Activated CD4-positive, alpha-beta T cell treated with anti-CD3 and anti-CD28 coated beads, Interleukin-2, amount 50 U/mL, for 4 hours (primary cell): ENCODE measurements at regions not wholly inside any gene's neighbourhood (a gene's known extent, or its start where the extent isn't known, plus 50 kb on each side); places are given as distances from the start of the nearest gene placed in this dataset.

Source experiments
- DNase-seq, 2 experiments: peaks; one replicate each; pipeline ENCODE4 v3.0.0-alpha.2; 2020

GRCh38 chr2:144240656-144241339 is 279.1 kb downstream of the ZEB2 start:
- DNase-seq, result no peak

DNA sequence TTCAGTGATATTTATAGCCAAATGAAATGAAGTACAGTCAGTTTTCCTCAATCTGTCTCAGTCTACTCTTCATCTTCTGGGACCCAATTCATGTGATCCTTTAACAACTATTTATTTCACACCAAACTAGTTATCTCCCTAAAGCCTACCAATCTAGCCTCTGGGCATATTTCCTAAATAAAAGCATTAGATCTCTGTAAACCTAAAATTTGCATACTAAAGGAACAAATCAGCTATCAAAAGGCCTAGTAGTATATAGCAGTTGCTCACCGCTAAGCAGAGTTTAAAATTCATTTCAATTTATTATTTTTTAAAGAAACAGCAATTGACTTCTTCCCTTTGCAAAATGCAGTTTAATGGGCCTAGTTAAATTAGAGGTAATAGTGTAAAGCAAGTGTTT is 280.2 kb downstream of the ZEB2 start:
- DNase-seq, result no peak

GRCh38 chr2:144239306-144239705 is 280.6 kb downstream of the ZEB2 start:
- DNase-seq, result no peak

- no peak for DNase-seq
Observed at GRCh38 chr2:144237830-144238627, 281.9 kb downstream of the ZEB2 start.

DNA sequence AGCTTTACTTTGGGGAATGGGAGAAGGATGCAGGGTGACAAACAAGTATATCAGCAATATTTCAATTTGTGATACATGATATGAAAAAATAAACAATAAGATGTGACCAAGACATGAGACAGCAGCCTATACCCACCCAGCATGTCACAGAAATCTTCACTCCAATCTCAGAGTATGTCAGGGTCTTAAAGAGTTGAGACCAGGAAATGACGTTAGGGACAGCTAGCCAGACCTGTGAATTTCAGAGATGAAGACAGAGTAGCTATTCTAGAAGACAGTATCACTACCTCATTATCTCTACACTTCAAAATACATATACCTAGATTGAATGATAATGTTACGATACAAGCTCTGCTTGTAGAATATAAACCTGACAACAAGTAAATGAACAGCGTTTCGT is 282.8 kb downstream of the ZEB2 start:
- DNase-seq, result no peak

DNA sequence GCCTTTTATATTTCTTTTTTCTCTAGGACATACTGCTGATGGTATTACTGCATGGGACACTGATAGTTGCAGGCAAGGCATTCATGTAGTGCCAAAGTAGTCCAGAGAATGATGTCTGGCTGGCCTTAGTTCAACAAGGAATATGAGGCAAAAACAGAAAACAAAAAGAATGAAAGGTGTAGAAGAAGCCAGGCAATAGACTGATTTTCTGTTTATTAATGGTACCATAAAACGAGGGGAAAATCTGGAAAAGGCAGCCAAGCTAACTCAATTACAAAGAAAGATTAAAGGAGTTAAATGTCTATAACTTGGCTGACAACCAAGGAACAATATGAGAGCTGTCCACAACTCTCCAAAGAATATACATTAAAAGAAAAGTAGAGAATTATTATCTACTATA is 284.9 kb downstream of the ZEB2 start:
- DNase-seq, result no peak

- no peak for DNase-seq
Observed at GRCh38 chr2:144234542-144234871, 285.4 kb downstream of the ZEB2 start.

DNA sequence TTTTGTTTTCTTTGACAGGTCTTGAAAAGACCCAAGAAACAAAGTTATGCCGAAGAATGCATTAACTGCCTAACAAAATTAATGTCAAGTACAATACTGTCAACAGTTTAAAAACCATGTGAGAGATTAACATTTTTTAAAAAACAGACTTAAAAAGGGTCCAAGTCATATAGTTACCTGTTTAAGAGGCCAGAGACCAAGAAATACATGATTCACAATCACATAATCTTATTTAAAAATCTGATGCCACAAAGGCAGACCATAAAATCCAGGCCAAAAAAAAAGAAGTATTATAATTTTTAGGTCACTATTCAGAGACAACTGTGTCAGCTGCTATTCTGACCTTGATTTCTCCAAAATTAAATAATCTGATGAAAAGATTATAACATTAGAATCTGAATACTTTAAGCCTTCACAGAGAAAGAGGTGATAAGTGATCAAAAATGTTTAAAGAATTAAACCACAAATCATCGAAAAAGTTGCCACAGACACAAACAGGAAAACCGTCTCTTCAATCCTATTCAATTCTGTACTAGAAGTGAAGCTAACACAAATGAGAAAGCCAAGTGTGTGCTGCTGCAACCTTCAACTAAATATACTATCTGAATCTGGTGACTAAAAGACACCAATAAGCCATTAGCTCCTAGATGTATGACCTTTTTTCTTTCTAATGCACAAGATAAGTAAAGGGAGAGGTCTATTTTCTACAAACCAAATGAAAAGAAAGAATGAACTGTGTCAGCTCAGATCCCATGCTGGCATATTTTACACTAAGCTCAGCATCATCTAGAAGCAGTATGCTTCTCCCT is 286.0 kb downstream of the ZEB2 start:
- DNase-seq, result no peak

DNA sequence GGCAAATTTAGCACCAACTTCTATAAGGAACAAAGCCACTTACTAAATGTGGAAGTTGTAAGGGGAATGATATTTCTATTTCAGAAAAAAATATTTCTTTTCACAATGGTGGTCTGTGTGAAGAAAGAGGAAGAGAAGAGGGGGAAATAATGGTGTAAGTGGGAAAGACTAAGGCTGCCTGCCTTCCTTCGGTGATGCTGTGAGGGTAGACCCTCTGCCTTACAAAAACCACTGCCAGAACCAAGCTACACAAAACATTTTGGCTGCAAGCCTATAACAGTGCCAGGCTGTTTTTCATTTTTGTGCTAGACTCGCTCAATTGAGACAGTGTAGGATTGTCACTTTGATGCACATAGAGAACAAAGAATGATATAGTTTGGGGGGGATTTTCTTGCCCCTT is 286.6 kb downstream of the ZEB2 start:
- no peak for DNase-seq

- DNase-seq, result no peak
Observed at GRCh38 chr2:144230448-144231085, 289.4 kb downstream of the ZEB2 start.

GRCh38 chr2:144230033-144230432 is 289.9 kb downstream of the ZEB2 start:
- DNase-seq, result no peak

- DNase-seq, result no peak
Observed at GRCh38 chr2:144229296-144229695, 290.6 kb downstream of the ZEB2 start.

- DNase-seq, result no peak
Observed at GRCh38 chr2:144227427-144228105, 292.4 kb downstream of the ZEB2 start.

DNA sequence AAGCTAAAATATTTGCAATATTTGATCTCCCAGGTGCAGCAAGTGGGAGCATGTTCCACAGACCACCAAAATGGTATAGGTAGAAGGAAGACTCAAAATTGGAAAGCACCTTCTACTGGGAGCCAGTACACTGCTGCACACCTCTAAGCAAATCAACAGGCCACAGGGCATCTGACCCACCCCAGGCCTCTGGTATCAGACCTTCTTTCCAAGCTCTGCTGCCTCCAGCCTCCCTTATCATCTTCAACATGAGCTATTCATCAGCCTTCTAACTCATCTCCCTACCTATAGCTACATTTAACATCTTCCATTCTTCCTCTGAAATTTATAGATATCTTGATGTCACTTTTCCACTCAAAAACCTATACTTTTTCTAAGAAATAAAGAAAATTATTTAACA is 294.8 kb downstream of the ZEB2 start:
- no peak for DNase-seq

DNA sequence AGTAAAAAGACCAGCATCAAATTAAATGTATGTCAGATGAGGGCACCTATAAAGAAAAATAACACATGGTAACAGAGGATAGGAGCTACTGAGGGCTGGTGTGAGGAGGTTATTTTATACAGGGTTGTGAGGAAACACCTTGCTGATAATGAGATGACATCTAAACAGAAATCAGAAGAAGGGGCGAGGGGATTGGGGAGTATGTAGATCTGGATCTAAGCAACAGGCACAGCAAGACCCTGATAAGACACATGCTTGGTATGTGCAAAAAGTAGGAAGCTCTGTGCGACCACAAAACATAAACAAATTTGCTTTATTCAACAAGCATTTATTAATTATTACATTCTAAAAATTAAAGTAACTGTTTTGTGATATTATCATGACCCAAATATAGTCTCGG is 295.4 kb downstream of the ZEB2 start:
- DNase-seq, result no peak

GRCh38 chr2:144219979-144220378 is 299.9 kb downstream of the ZEB2 start:
- DNase-seq, result no peak

DNA sequence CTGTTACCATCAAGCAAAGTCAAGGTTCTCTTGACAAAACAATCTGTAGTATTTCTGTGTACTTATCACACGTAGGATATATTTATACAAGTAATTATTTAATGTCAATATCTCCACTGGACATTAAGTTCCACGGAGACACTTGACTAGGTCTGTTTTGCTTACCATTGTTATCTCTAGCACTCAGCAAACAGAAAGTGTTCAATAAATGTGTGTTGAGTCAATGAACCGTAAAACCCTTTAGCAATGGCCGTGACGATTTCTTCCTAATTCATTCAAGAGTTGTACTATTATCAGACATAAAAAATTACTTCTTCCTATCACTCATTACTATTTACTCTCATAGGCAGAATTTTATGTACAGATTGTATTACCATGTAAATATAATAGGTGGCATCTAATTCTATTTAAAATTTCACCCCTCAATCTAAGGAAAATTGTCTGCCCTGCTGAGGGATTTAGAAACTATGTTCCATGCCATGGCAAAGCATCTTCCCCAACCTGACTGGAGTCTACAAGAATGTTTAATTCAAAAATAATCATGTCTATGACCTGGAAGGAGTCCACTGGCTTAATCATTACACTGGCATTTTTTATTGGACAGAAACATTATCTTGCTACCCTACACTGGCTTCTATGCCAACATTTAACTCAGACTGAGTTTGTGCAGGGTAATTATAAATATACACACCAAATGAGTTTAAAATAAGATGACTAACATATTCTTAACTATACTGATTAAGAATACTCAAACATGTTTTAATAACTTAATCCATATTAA is 301.9 kb downstream of the ZEB2 start:
- DNase-seq, result no peak

DNA sequence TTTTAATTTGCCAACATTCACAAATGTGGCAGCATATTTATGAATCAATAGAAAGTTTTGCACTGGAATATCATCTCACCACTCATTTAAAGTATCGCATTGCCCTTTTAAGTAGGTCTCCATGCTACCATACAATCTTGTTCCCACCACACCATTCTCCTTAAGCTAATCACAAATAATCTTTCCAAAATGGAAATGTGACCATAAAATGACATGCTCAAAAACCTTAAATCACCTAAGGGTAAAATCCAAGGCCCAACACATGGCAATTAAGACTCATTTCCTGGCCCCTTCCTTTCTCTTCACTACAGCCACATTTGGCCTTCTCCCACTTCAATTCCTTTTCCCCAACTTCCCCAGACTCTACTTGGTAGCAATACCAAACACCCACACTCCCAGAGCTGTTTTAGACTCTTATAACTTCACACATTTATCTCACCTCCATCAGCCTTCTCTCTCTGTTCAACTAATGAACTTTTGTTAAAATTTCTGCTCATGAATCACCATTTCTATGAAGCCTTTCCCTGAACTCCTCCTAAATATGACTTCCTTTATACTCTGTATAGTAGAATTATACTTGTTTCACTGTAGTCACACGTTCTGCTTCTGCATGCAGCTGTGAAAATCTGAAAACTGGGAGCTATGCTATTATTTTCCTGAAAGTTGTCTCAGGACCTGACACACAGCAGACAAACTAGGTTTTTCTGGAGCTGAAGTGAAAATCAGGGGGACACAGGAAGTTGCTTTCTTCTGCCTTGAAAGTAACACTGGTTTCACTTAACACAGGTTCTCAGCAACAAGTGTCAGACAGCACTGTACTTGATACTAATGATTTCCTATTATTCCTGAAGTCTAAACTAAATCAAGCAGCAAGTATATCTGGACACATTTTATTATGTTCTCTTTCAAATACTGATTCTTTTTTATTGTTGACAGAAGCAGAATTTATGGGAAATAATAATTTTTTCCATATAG is 303.9 kb downstream of the ZEB2 start:
- DNase-seq, result no peak

GRCh38 chr2:144215207-144215606 is 304.7 kb downstream of the ZEB2 start:
- no peak for DNase-seq

- no peak for DNase-seq
Observed at GRCh38 chr2:144213797-144214196, 306.1 kb downstream of the ZEB2 start.

DNA sequence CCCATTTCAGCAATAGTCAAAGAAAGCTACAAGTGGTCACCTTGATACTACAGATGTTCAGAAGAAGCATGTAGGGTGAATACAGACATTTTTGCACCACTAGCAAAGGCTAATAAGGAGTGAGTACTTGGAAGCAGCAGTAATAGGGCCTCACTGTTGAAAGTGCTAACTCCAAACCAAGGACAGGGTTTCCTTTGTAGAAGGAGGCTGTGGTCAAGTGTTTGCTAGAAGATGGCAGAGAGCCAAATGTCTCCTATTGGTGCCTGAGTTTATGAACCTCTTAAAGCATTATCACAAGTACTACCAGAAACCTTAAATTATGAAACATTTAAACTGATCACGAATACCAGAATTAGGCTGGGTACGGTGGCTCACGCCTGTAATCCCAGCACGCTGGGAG is 308.1 kb downstream of the ZEB2 start:
- DNase-seq, result no peak
